ENCODE measurements at regions not wholly inside any gene's neighbourhood (a gene's known extent, or its start where the extent isn't known, plus 50 kb on each side); places are given as distances from the start of the nearest gene placed in this dataset.

- Histone ChIP-seq H3K9me3 (ENCODE audit: control insufficient read depth, low read length) (no peaks in the 10 kb centered on the region), H3K27ac (ENCODE audit: low read length) (no peak overlapping the region), H3K4me1 (ENCODE audit: control insufficient read depth, insufficient read depth, low read length) (no peaks in the 10 kb centered on the region), H3K27me3 (ENCODE audit: control insufficient read depth, insufficient read depth) (no peaks in the 10 kb centered on the region), H3K4me3 (ENCODE audit: low read length) (no peak overlapping the region)
- ATAC-seq (no peak), DNase-seq (no peak)
- WGBS = 64% methylated on average over 6 of the region's 6 CpGs
- intact Hi-C loops (cut with DNase I) = no loop called here
Measured at GRCh38 chr6:155993240-155993639, 537.6 kb upstream of the NOX3 start.

- H3K27ac ChIP-seq (ENCODE audit: low read length) = peak overlapping the region; percentile 51
- peak; percentile 76 to 86 for ATAC-seq
- DNase-seq = peak in 1 of 3 donors; percentile 18
Measured at GRCh38 chr6:155985660-155986138, 530.1 kb upstream of the NOX3 start.

GRCh38 chr6:155980768-155981079, 525.1 kb upstream of the NOX3 start:
- no peak overlapping the region for H3K4me3 ChIP-seq (ENCODE audit: low read length)
- peak in 1 of 2 donors; percentile 67 for ATAC-seq

More at GRCh38 chr6:155985660-155986138, 530.1 kb upstream of the NOX3 start:
- WGBS = 24% methylated on average over 3 of the region's 3 CpGs
- intact Hi-C loops (cut with DNase I) = no loop called here
- Histone ChIP-seq H3K4me3 (ENCODE audit: low read length) (no peak overlapping the region), H3K9me3 (ENCODE audit: control insufficient read depth, low read length) (no peaks in the 10 kb centered on the region), H3K27me3 (ENCODE audit: control insufficient read depth, insufficient read depth) (no peaks in the 10 kb centered on the region), H3K4me1 (ENCODE audit: control insufficient read depth, insufficient read depth, low read length) (peaks cover 3% of the 10 kb centered on the region)

GRCh38 chr6:155980014-155980767, 524.6 kb upstream of the NOX3 start:
- Histone ChIP-seq H3K4me1 (ENCODE audit: control insufficient read depth, insufficient read depth, low read length) (no peaks in the 10 kb centered on the region), H3K4me3 (ENCODE audit: low read length) (no peak overlapping the region), H3K27me3 (ENCODE audit: control insufficient read depth, insufficient read depth) (no peaks in the 10 kb centered on the region), H3K27ac (ENCODE audit: low read length) (no peak overlapping the region), H3K9me3 (ENCODE audit: control insufficient read depth, low read length) (no peaks in the 10 kb centered on the region)
- 63% methylated on average over 5 of the region's 5 CpGs for WGBS
- ATAC-seq (no peak), DNase-seq (no peak)
- intact Hi-C loops (cut with DNase I) = no loop called here

More at GRCh38 chr6:155980768-155981079, 525.1 kb upstream of the NOX3 start:
- no peak for DNase-seq
- intact Hi-C loops (cut with DNase I) = no loop called here
- Histone ChIP-seq H3K27me3 (ENCODE audit: control insufficient read depth, insufficient read depth) (no peaks in the 10 kb centered on the region), H3K9me3 (ENCODE audit: control insufficient read depth, low read length) (no peaks in the 10 kb centered on the region), H3K4me1 (ENCODE audit: control insufficient read depth, insufficient read depth, low read length) (no peaks in the 10 kb centered on the region), H3K27ac (ENCODE audit: low read length) (no peak overlapping the region)

GRCh38 chr6:155975506-155975905, 519.9 kb upstream of the NOX3 start:
- Histone ChIP-seq H3K4me1 (ENCODE audit: control insufficient read depth, insufficient read depth, low read length) (no peaks in the 10 kb centered on the region), H3K9me3 (ENCODE audit: control insufficient read depth, low read length) (no peaks in the 10 kb centered on the region), H3K27me3 (ENCODE audit: control insufficient read depth, insufficient read depth) (no peaks in the 10 kb centered on the region), H3K4me3 (ENCODE audit: low read length) (no peak overlapping the region), H3K27ac (ENCODE audit: low read length) (no peak overlapping the region)
- no peak for DNase-seq
- no peak for ATAC-seq
- 96% methylated on average over 8 of the region's 8 CpGs for WGBS
- intact Hi-C loops (cut with DNase I) = no loop called here

- DNase-seq (no peak), ATAC-seq (no peak)
- Histone ChIP-seq H3K27me3 (ENCODE audit: control insufficient read depth, insufficient read depth) (no peaks in the 10 kb centered on the region), H3K27ac (ENCODE audit: low read length) (no peak overlapping the region), H3K9me3 (ENCODE audit: control insufficient read depth, low read length) (no peaks in the 10 kb centered on the region), H3K4me3 (ENCODE audit: low read length) (no peak overlapping the region), H3K4me1 (ENCODE audit: control insufficient read depth, insufficient read depth, low read length) (no peaks in the 10 kb centered on the region)
- intact Hi-C loops (cut with DNase I) = no loop called here
- 68% methylated on average over 9 of the region's 9 CpGs for WGBS
Measured at GRCh38 chr6:155974811-155975323, 519.2 kb upstream of the NOX3 start.

- no peak overlapping the region for H3K4me3 ChIP-seq (ENCODE audit: low read length)
- WGBS = 93% methylated on average over 17 of the region's 17 CpGs
- H3K9me3 ChIP-seq (ENCODE audit: control insufficient read depth, low read length) = no peaks in the 10 kb centered on the region
- ATAC-seq (no peak), DNase-seq (no peak)
- no peaks in the 10 kb centered on the region for H3K27me3 ChIP-seq (ENCODE audit: control insufficient read depth, insufficient read depth)
- no peak overlapping the region for H3K27ac ChIP-seq (ENCODE audit: low read length)
- no peaks in the 10 kb centered on the region for H3K4me1 ChIP-seq (ENCODE audit: control insufficient read depth, insufficient read depth, low read length)
- intact Hi-C loops (cut with DNase I) = no loop called here
Measured at GRCh38 chr6:155974359-155974758, 518.7 kb upstream of the NOX3 start.

GRCh38 chr6:155970876-155971708, 515.5 kb upstream of the NOX3 start:
- H3K27me3 ChIP-seq (ENCODE audit: control insufficient read depth, insufficient read depth) = no peaks in the 10 kb centered on the region
- no peak for DNase-seq
- intact Hi-C loops (cut with DNase I) = no loop called here
- ATAC-seq = no peak
- WGBS = 53% methylated on average over 7 of the region's 7 CpGs
- no peak overlapping the region for H3K4me3 ChIP-seq (ENCODE audit: low read length)
- no peak overlapping the region for H3K27ac ChIP-seq (ENCODE audit: low read length)
- H3K9me3 ChIP-seq (ENCODE audit: control insufficient read depth, low read length) = no peaks in the 10 kb centered on the region
- H3K4me1 ChIP-seq (ENCODE audit: control insufficient read depth, insufficient read depth, low read length) = no peaks in the 10 kb centered on the region

- H3K4me3 ChIP-seq (ENCODE audit: low read length) = no peak overlapping the region
- H3K9me3 ChIP-seq (ENCODE audit: control insufficient read depth, low read length) = no peaks in the 10 kb centered on the region
- no peaks in the 10 kb centered on the region for H3K4me1 ChIP-seq (ENCODE audit: control insufficient read depth, insufficient read depth, low read length)
- no peak for ATAC-seq
- H3K27me3 ChIP-seq (ENCODE audit: control insufficient read depth, insufficient read depth) = no peaks in the 10 kb centered on the region
- DNase-seq = no peak
- H3K27ac ChIP-seq (ENCODE audit: low read length) = no peak overlapping the region
- intact Hi-C loops (cut with DNase I) = no loop called here
Measured at GRCh38 chr6:155970472-155970871, 514.8 kb upstream of the NOX3 start.

GRCh38 chr6:155968921-155969320, 513.3 kb upstream of the NOX3 start:
- Histone ChIP-seq H3K4me1 (ENCODE audit: control insufficient read depth, insufficient read depth, low read length) (no peaks in the 10 kb centered on the region), H3K4me3 (ENCODE audit: low read length) (no peak overlapping the region), H3K27me3 (ENCODE audit: control insufficient read depth, insufficient read depth) (no peaks in the 10 kb centered on the region), H3K27ac (ENCODE audit: low read length) (no peak overlapping the region), H3K9me3 (ENCODE audit: control insufficient read depth, low read length) (no peaks in the 10 kb centered on the region)
- intact Hi-C loops (cut with DNase I) = no loop called here
- WGBS = 76% methylated on average over 1 of the region's 1 CpG
- DNase-seq (no peak), ATAC-seq (no peak)

- Histone ChIP-seq H3K27me3 (ENCODE audit: control insufficient read depth, insufficient read depth) (no peaks in the 10 kb centered on the region), H3K9me3 (ENCODE audit: control insufficient read depth, low read length) (no peaks in the 10 kb centered on the region), H3K27ac (ENCODE audit: low read length) (no peak overlapping the region), H3K4me3 (ENCODE audit: low read length) (no peak overlapping the region), H3K4me1 (ENCODE audit: control insufficient read depth, insufficient read depth, low read length) (no peaks in the 10 kb centered on the region)
- intact Hi-C loops (cut with DNase I) = no loop called here
- 72% methylated on average over 3 of the region's 3 CpGs for WGBS
- DNase-seq (no peak), ATAC-seq (no peak)
Measured at GRCh38 chr6:155967322-155967721, 511.7 kb upstream of the NOX3 start.
